HCT116 (cell line): ENCODE measurements at regions not wholly inside any gene's neighbourhood (a gene's known extent, or its start where the extent isn't known, plus 50 kb on each side); places are given as distances from the start of the nearest gene placed in this dataset.
"Not testable (repeated sequence)": the region's sequence is repeated elsewhere in the genome, so short reads cannot be mapped to it uniquely, and the experiment has no call there.

ENCODE experiments used
- ATAC-seq: fragments of 200-7000 bp; cut with Tn5 transposase; 2 replicates; pipeline ENCODE4 v1.9.1; 2020; ENCODE audit warnings: mild to moderate bottlenecking, moderate library complexity
- BruUV-seq: library from RNA; stranded (reverse); fragments of 400-500 nt; replicated peaks from 2 replicates; lab custom pipeline; 2021; lab: Mats Ljungman, UMichigan
- CTCF ChIA-PET: fragments of 300-600 bp; sonication (Branson Sonifier 250); formaldehyde crosslinking; loops from one replicate; lab custom pipeline; 2021; ENCODE audit warnings: antibody characterized with exemption; lab: Charles Lee
- POLR2A ChIA-PET: fragments of 300-600, 350-600 bp; sonication (Branson Sonifier 250); formaldehyde crosslinking; loops from one replicate; lab custom pipeline; 2021; ENCODE audit warnings: antibody characterized with exemption; lab: Charles Lee
- RAD21 ChIA-PET, 2 experiments: fragments of 300-600 bp; sonication (Branson Sonifier 250); formaldehyde crosslinking; loops; one replicate each; lab custom pipeline; 2023; ENCODE audit warnings: low total read pairs in 2 of 2; ENCODE audit not compliant: uncharacterized antibody in 2 of 2, unreplicated experiment in 2 of 2, low non-redundant PET in 1 of 2; lab: Charles Lee
- DNase-seq: peaks from one replicate; pipeline ENCODE4 v3.0.0-alpha.2; 2010; ENCODE audit warnings: low read depth, low spot score
- H2AFZ ChIP-seq: fragments of 200-600 bp; shearing (Covaris generic), sonication (generic); 2 replicates; pipeline ENCODE4 v1.6.1; 2017; ENCODE audit warnings: low read depth, mixed run types, mixed read lengths, antibody characterized with exemption, low read length; ENCODE audit not compliant: poor library complexity, severe bottlenecking
- H3K27ac ChIP-seq: 2 replicates; pipeline ENCODE4 v1.5.1; 2012; ENCODE audit warnings: low read depth, low read length
- H3K27me3 ChIP-seq: fragments of 200-600 bp; sonication (generic); 2 replicates; pipeline ENCODE4 v1.6.1; 2016; ENCODE audit warnings: mixed run types, low read length, mixed read lengths; ENCODE audit not compliant: insufficient read depth
- H3K36me3 ChIP-seq, 2 experiments: fragments of 200-500 bp in 1 of 2; fragments of 200-600 bp in 1 of 2; sonication (Bioruptor generic) in 1 of 2; sonication (generic) in 1 of 2; 2 replicates each; pipeline versions ENCODE4 v1.5.1 to v1.6.1; 2014 to 2016; ENCODE audit warnings: low read length in 2 of 2, inconsistent platforms in 1 of 2, mixed read lengths in 1 of 2, mixed run types in 1 of 2; ENCODE audit not compliant: insufficient read depth in 2 of 2, control insufficient read depth in 1 of 2
- H3K4me1 ChIP-seq, 2 experiments: fragments of 200-600 bp in 1 of 2; sonication (generic) in 1 of 2; 2 replicates each; pipeline versions ENCODE4 v1.5.1 to v1.6.1; 2012 to 2017; ENCODE audit warnings: low read length in 2 of 2, inconsistent platforms in 1 of 2, mild to moderate bottlenecking in 1 of 2, mixed read lengths in 1 of 2, mixed run types in 1 of 2, moderate library complexity in 1 of 2; ENCODE audit not compliant: insufficient read depth in 2 of 2, control insufficient read depth in 1 of 2
- H3K4me2 ChIP-seq: fragments of 200-600 bp; sonication (generic); 2 replicates; pipeline ENCODE4 v1.6.1; 2017; ENCODE audit warnings: mixed run types, low read length, mixed read lengths
- H3K4me3 ChIP-seq, 2 experiments: fragments of 200-600 bp in 1 of 2; sonication (generic) in 1 of 2; replicated peaks in 1 of 2; 2 replicates each; pipeline ENCODE4 v1.5.1; 2011 to 2016; ENCODE audit warnings: low read length in 2 of 2, control low read depth in 1 of 2, low read depth in 1 of 2, mild to moderate bottlenecking in 1 of 2, mixed read lengths in 1 of 2, mixed run types in 1 of 2
- H3K79me2 ChIP-seq: fragments of 200-600 bp; sonication (generic); 2 replicates; pipeline ENCODE4 v1.6.1; 2017; ENCODE audit warnings: mild to moderate bottlenecking, mixed run types, low read length, moderate library complexity, mixed read lengths; ENCODE audit not compliant: insufficient read depth
- H3K9ac ChIP-seq: fragments of 200-600 bp; sonication (generic); 2 replicates; pipeline ENCODE4 v1.6.1; 2016; ENCODE audit warnings: low read length, mixed read lengths
- H3K9me2 ChIP-seq: fragments of 200-600 bp; sonication (generic), shearing (Covaris generic); 2 replicates; pipeline ENCODE4 v1.6.1; 2017; ENCODE audit warnings: mixed run types, mild to moderate bottlenecking, moderate library complexity; ENCODE audit not compliant: insufficient read depth
- H3K9me3 ChIP-seq, 2 experiments: fragments of 200-500 bp in 1 of 2; fragments of 200-600 bp in 1 of 2; sonication (Bioruptor generic) in 1 of 2; sonication (generic) in 1 of 2; 2 replicates each; pipeline ENCODE4 v1.6.1; 2014 to 2017; ENCODE audit warnings: low read length in 2 of 2, mixed read lengths in 2 of 2, inconsistent platforms in 1 of 2, low read depth in 1 of 2, mild to moderate bottlenecking in 1 of 2, mixed run types in 1 of 2, moderate library complexity in 1 of 2; ENCODE audit not compliant: control insufficient read depth in 1 of 2, insufficient read depth in 1 of 2
- H4K20me1 ChIP-seq: fragments of 200-600 bp; sonication (generic), shearing (Covaris generic); 2 replicates; pipeline ENCODE4 v1.6.1; 2017; ENCODE audit warnings: mixed run types, mild to moderate bottlenecking, moderate library complexity; ENCODE audit not compliant: insufficient read depth
- CBX3 ChIP-seq: IDR thresholded peaks from 2 replicates; pipeline ENCODE4 v1.6.1; 2012; ENCODE audit warnings: low read depth
- ELF1 ChIP-seq: IDR thresholded peaks from 2 replicates; pipeline ENCODE4 v1.6.1; 2012; ENCODE audit warnings: low read depth, borderline replicate concordance
- SIN3A ChIP-seq: IDR thresholded peaks from 2 replicates; pipeline ENCODE4 v1.6.1; 2012; ENCODE audit warnings: low read depth
- TCF7L2 ChIP-seq: IDR thresholded peaks from 2 replicates; pipeline ENCODE4 v1.7.0; 2011; ENCODE audit warnings: borderline replicate concordance, inconsistent platforms; ENCODE audit not compliant: insufficient read depth, insufficient read length; ENCODE audit errors: extremely low read depth
- intact Hi-C: fragments of 100-400 bp; cut with micrococcal nuclease; formaldehyde crosslinking; loops from 2 replicates; pipeline ENCODE4 v1.10.0; 2022
- TF ChIP-seq, protein P1 (sequence below), 3 experiments: fragments of 200-600 bp in 1 of 3; sonication (generic) in 1 of 3; IDR thresholded peaks in 2 of 3; conservative IDR thresholded peaks in 1 of 3; 2 replicates each; pipeline ENCODE4 v1.5.1; 2012 to 2017; ENCODE audit warnings: low read depth in 2 of 3, low read length in 2 of 3, antibody characterized with exemption in 1 of 3, borderline replicate concordance in 1 of 3, control low read depth in 1 of 3, mild to moderate bottlenecking in 1 of 3, mixed read lengths in 1 of 3, mixed run types in 1 of 3, moderate library complexity in 1 of 3; ENCODE audit not compliant: insufficient read depth in 1 of 3

- no peaks in the 10 kb centered on the region for H3K9me2 ChIP-seq
- BruUV-seq = no TSS peak
- CTCF ChIA-PET = no interaction called here
- no peak overlapping the region for H3K4me2 ChIP-seq
- H3K4me3 ChIP-seq = no peak overlapping the region
- H2AFZ ChIP-seq = no peak overlapping the region
- no peaks in the 10 kb centered on the region for H4K20me1 ChIP-seq
- TF ChIP-seq, protein P1, sequence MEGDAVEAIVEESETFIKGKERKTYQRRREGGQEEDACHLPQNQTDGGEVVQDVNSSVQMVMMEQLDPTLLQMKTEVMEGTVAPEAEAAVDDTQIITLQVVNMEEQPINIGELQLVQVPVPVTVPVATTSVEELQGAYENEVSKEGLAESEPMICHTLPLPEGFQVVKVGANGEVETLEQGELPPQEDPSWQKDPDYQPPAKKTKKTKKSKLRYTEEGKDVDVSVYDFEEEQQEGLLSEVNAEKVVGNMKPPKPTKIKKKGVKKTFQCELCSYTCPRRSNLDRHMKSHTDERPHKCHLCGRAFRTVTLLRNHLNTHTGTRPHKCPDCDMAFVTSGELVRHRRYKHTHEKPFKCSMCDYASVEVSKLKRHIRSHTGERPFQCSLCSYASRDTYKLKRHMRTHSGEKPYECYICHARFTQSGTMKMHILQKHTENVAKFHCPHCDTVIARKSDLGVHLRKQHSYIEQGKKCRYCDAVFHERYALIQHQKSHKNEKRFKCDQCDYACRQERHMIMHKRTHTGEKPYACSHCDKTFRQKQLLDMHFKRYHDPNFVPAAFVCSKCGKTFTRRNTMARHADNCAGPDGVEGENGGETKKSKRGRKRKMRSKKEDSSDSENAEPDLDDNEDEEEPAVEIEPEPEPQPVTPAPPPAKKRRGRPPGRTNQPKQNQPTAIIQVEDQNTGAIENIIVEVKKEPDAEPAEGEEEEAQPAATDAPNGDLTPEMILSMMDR (IDR thresholded peaks at IDR 0.05 in 2 of 3, conservative IDR thresholded peaks at IDR 0.05 in 1 of 3; ENCODE audit: borderline replicate concordance in 1 of 3, insufficient read depth in 1 of 3, low read depth in 2 of 3, low read length in 2 of 3) = no peak
- TF ChIP-seq TCF7L2 (no peak), CBX3 (no peak), ELF1 (no peak), SIN3A (no peak)
- H3K9me3 ChIP-seq = no peaks in the 10 kb centered on the region
- no peak overlapping the region for H3K27ac ChIP-seq
- RAD21 ChIA-PET = no interaction called here
- no peaks in the 10 kb centered on the region for H3K27me3 ChIP-seq
- H3K36me3 ChIP-seq = no peaks in the 10 kb centered on the region
- ATAC-seq (no peak), DNase-seq (no peak)
- peaks cover 0 to 7% of the 10 kb centered on the region in 2 experiments; a peak in 2 of 4 replicates for H3K4me1 ChIP-seq
- POLR2A ChIA-PET = no interaction called here
- intact Hi-C loops = loop anchor here (10.0 kb wide), 1 partner anchor 573 kb away; no protein-coding TSS in a partner anchor
- H3K79me2 ChIP-seq = no peaks in the 10 kb centered on the region
- H3K9ac ChIP-seq = no peak overlapping the region
Observed at GRCh38 chr5:89307972-89308371, 425.0 kb upstream of the MEF2C start.

DNA sequence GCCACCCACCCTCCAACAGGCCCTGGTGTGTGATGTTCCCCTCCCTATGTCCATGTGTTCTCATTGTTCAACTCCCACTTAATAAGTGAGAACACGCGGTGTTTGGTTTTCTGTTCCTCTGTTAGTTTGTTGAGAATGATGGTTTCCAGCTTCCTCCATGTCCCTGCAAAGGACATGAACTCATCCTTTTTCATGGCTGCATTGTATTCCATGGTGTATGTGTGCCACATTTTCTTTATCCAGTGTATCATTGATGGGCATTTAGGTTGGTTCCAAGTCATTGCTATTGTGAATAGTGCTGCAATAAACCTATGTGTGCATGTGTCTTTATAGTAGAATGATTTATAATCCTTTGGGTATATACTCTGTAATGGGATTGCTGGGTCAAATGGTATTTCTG is 424.2 kb upstream of the MEF2C start:
- DNase-seq, H3K36me3 ChIP-seq, H2AFZ ChIP-seq, H3K9me3 ChIP-seq, H3K4me2 ChIP-seq, H3K27me3 ChIP-seq, BruUV-seq, H3K27ac ChIP-seq, H4K20me1 ChIP-seq, H3K79me2 ChIP-seq, H3K4me3 ChIP-seq, POLR2A ChIA-PET, H3K4me1 ChIP-seq, H3K9ac ChIP-seq, CTCF ChIA-PET, ATAC-seq, H3K9me2 ChIP-seq, RAD21 ChIA-PET: not testable (repeated sequence)
- intact Hi-C loops = loop anchor here (10.0 kb wide), 1 partner anchor 572 kb away; no protein-coding TSS in a partner anchor
